NCI-H1105 treated with DMSO at 0.1 percent for 48 hours (cell line): ENCODE measurements at regions not wholly inside any gene's neighbourhood (a gene's known extent, or its start where the extent isn't known, plus 50 kb on each side); places are given as distances from the start of the nearest gene placed in this dataset.

Source experiments
- DNase-seq: peaks from one replicate; lab custom pipeline; 2025; lab: John Stamatoyannopoulos, UW

- DNase-seq, result no peak
Measured at GRCh38 chr7:31456646-31457368, 57.1 kb upstream of the ITPRID1 start.

- no peak for DNase-seq
Measured at GRCh38 chr7:31457551-31457950, 56.3 kb upstream of the ITPRID1 start.

- DNase-seq, result no peak
Measured at GRCh38 chr7:31458203-31458602, 55.7 kb upstream of the ITPRID1 start.

GRCh38 chr7:31462636-31463035 is 51.3 kb upstream of the ITPRID1 start:
- DNase-seq, result no peak
